Raji (cell line): ENCODE measurements at regions not wholly inside any gene's neighbourhood (a gene's known extent, or its start where the extent isn't known, plus 50 kb on each side); places are given as distances from the start of the nearest gene placed in this dataset.

Experiments
- POLR2A ChIP-seq: IDR thresholded peaks from 2 replicates; pipeline ENCODE4 v1.6.1; 2011; ENCODE audit warnings: low read depth, low read length, control low read depth; ENCODE audit not compliant: insufficient read depth

- no peak for TF ChIP-seq POLR2A
These were observed 122.9 kb upstream of the LIPC start for GRCh38 chr15:58308742-58309355.

DNA sequence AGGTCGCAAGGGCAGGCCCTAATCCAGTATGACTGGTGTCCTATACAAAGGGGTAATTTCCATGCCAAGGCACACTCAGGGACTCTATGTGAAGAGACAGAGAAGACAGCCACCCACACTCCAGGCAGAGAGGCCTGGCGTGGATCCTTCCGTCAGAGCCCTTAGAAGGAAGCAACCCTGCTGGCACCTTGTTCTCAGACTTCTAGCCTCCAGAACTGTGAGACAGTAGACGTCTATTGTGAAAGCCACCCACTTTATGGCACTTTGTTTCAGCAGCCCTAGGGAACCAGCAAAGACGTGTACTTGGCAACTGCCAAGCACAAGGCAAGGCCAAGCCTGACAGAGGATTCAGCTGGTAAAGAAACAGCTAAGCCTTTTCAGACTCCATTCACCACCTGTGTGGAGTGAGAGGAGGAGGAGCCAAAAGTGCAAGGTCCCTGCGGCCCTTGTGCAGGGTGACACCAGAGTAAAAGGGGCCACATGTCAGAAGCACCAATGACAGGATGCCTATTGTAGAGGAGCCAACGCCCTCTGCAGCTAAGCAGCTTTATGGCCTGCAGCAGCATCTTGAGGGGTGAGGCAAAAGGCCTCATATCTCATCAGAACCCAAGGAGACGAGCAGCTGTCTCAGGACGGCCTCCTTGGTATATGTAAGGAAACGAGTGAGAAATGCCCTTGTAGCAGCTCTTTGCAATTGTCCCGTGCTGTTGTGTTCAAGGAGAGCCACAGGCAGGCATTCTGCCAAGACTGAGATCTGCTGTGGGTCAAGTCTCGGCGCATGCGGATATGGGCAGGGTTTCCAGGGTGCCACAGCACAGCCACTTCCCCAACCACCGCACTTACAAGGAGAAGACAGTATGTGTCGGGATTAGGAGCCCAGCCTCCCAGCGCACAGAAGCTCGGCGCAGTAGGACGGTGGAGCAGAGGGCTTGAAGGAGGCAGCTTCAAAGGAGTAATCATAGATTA, 121.5 kb upstream of the LIPC start:
- no peak for TF ChIP-seq POLR2A

GRCh38 chr15:58311556-58311955, 120.2 kb upstream of the LIPC start:
- TF ChIP-seq POLR2A: no peak

- no peak for TF ChIP-seq POLR2A
These were observed 119.8 kb upstream of the LIPC start for GRCh38 chr15:58312031-58312430.

GRCh38 chr15:58313304-58313703, 118.5 kb upstream of the LIPC start:
- TF ChIP-seq POLR2A: no peak

GRCh38 chr15:58313810-58314592, 117.8 kb upstream of the LIPC start:
- TF ChIP-seq POLR2A: no peak

- no peak for TF ChIP-seq POLR2A
These were observed 117.1 kb upstream of the LIPC start for GRCh38 chr15:58314593-58315216.

- no peak for TF ChIP-seq POLR2A
These were observed 113.3 kb upstream of the LIPC start for GRCh38 chr15:58318517-58318916.

GRCh38 chr15:58321034-58321433, 110.8 kb upstream of the LIPC start:
- no peak for TF ChIP-seq POLR2A

DNA sequence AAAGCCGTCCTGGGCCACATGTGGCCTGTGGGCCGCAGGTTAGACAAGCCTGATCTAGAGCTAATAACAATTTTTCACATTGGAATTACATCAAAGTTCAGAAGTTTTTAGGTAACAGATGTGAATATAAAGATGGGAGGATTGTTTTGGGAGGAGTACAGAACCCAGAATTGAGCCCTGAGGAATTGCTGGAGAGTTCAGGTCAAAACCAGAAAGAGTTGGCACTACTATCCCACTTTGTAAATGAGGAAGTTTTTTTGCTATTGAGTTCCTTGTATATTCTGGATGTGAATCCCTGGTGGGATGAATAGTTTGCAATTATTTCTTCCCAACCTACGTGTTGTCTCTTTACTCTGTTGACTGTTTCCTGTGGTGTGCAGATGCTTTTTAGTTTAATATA, 109.5 kb upstream of the LIPC start:
- TF ChIP-seq POLR2A: no peak

DNA sequence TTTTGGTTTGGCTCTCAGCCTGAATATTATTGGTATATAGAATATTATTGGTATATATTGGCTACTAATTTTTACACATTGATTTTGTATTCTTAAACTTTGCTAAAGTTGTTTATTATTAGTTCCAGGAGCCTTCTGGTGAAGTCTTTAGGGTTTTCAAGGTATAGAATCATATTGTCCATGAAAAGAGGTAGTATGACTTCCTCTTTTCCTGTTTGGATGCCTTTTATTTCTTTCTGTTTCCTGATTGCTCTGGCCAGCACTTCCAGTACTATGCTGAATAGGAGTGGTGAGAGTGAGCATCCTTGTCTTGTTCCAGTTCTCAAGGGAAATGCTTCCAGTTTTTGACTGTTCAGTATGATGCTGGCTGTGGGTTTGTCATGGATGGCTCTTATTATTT, 107.3 kb upstream of the LIPC start:
- TF ChIP-seq POLR2A: no peak

- no peak for TF ChIP-seq POLR2A
These were observed 103.8 kb upstream of the LIPC start for GRCh38 chr15:58327958-58328357.

DNA sequence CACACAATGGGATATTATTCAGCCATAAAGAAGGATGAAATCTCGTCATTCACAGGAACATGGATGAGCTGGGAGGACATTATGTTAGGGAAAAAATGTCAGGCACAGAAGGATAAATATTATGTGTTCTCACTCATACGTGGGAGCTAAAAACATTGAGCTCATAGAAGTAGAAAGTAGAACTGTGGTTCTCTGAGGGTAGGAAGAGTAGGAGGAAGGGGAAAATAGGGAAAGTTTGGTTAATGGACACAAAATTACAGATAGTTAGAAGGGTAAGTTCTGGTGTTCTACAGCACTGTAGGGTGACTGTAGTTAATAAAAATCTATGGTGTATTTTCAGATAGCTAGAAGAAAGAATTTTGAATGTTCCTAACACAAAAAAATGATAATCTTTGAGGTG, 102.6 kb upstream of the LIPC start:
- TF ChIP-seq POLR2A: no peak

DNA sequence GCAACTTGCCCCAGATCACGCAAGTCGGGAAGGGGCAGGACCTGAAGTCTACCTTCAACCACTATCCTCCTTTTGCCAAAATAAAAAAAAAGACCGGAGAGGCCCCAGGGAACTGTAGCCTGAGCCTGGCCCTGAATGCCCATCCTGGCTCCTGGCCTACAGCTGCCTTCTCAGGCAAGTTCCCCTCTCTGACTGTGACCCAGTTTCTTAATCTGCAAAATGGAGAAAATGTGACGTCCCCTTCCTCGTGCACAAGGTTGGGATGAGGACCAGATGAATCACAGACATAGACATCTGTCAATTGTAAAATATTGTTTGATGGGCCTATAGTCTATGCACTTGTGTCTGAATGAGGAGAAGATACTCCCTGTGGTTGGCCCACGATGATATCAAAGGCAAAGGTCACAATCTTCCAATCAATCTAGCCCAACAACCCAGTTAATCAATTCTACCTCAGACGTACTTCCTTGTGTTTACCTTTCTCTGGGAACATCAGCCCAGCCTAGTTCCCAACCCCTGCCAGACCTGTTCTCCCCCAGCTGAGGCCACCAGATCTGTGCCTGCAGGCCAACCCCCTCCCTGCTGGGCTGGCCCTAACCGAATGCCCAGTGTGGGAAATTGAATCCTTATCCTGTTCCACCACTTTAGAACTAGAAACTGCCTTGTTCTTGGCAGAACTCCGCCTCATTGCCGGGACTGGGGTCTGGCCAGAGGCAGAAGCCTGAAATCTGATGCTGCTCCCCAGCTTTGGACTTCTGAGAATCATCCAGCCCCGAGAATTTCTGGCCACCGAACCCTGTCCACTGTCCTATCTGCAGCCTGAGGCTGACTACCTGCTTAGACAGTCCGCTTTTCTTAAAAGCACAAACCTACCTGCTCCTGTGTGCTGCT, 101.8 kb upstream of the LIPC start:
- TF ChIP-seq POLR2A: no peak
